ENCODE measurements at regions not wholly inside any gene's neighbourhood (a gene's known extent, or its start where the extent isn't known, plus 50 kb on each side); places are given as distances from the start of the nearest gene placed in this dataset.
"Not testable (repeated sequence)": the region's sequence is repeated elsewhere in the genome, so short reads cannot be mapped to it uniquely, and the experiment has no call there.

GRCh38 chr2:57677296-57677695 is 369.3 kb upstream of the VRK2 start:
- DNase-seq (ENCODE audit: low read depth in 2 of 2, low spot score in 1 of 2) = no peak

- DNase-seq (ENCODE audit: low read depth in 2 of 2, low spot score in 1 of 2) = no peak
These were observed 365.0 kb upstream of the VRK2 start for GRCh38 chr2:57681650-57682049.

- DNase-seq (ENCODE audit: low read depth in 2 of 2, low spot score in 1 of 2) = no peak
These were observed 361.6 kb upstream of the VRK2 start for GRCh38 chr2:57685032-57685431.

- no peak for DNase-seq (ENCODE audit: low read depth in 2 of 2, low spot score in 1 of 2)
These were observed 354.2 kb upstream of the VRK2 start for GRCh38 chr2:57692395-57692794.

- DNase-seq (ENCODE audit: low read depth in 2 of 2, low spot score in 1 of 2) = no peak
These were observed 353.4 kb upstream of the VRK2 start for GRCh38 chr2:57693177-57693576.

GRCh38 chr2:57693965-57694364 is 352.6 kb upstream of the VRK2 start:
- DNase-seq (ENCODE audit: low read depth in 2 of 2, low spot score in 1 of 2) = no peak

GRCh38 chr2:57696016-57696415 is 350.6 kb upstream of the VRK2 start:
- no peak for DNase-seq (ENCODE audit: low read depth in 2 of 2, low spot score in 1 of 2)

- DNase-seq (ENCODE audit: low read depth in 2 of 2, low spot score in 1 of 2) = no peak
These were observed 348.2 kb upstream of the VRK2 start for GRCh38 chr2:57698392-57698791.

- DNase-seq (ENCODE audit: low read depth in 2 of 2, low spot score in 1 of 2) = no peak
These were observed 347.6 kb upstream of the VRK2 start for GRCh38 chr2:57698935-57699449.

- no peak for DNase-seq (ENCODE audit: low read depth in 2 of 2, low spot score in 1 of 2)
These were observed 345.2 kb upstream of the VRK2 start for GRCh38 chr2:57701391-57701791.

GRCh38 chr2:57703407-57703806 is 343.2 kb upstream of the VRK2 start:
- DNase-seq (ENCODE audit: low read depth in 2 of 2, low spot score in 1 of 2) = no peak

- DNase-seq (ENCODE audit: low read depth in 2 of 2, low spot score in 1 of 2) = not testable (repeated sequence)
These were observed 338.8 kb upstream of the VRK2 start for GRCh38 chr2:57707794-57708193.

GRCh38 chr2:57711991-57712390 is 334.6 kb upstream of the VRK2 start:
- DNase-seq (ENCODE audit: low read depth in 2 of 2, low spot score in 1 of 2) = no peak

- DNase-seq (ENCODE audit: low read depth in 2 of 2, low spot score in 1 of 2) = no peak
These were observed 325.6 kb upstream of the VRK2 start for GRCh38 chr2:57720728-57721627.

GRCh38 chr2:57725337-57725947 is 321.2 kb upstream of the VRK2 start:
- DNase-seq (ENCODE audit: low read depth in 2 of 2, low spot score in 1 of 2) = no peak

- DNase-seq (ENCODE audit: low read depth in 2 of 2, low spot score in 1 of 2) = no peak
These were observed 320.3 kb upstream of the VRK2 start for GRCh38 chr2:57726294-57726693.

GRCh38 chr2:57728691-57729090 is 317.9 kb upstream of the VRK2 start:
- DNase-seq (ENCODE audit: low read depth in 2 of 2, low spot score in 1 of 2) = no peak

- no peak for DNase-seq (ENCODE audit: low read depth in 2 of 2, low spot score in 1 of 2)
These were observed 312.6 kb upstream of the VRK2 start for GRCh38 chr2:57733956-57734355.

- no peak for DNase-seq (ENCODE audit: low read depth in 2 of 2, low spot score in 1 of 2)
These were observed 305.7 kb upstream of the VRK2 start for GRCh38 chr2:57740891-57741290.

GRCh38 chr2:57753636-57754035 is 293.0 kb upstream of the VRK2 start:
- DNase-seq (ENCODE audit: low read depth in 2 of 2, low spot score in 1 of 2) = no peak

GRCh38 chr2:57758686-57759085 is 287.9 kb upstream of the VRK2 start:
- DNase-seq (ENCODE audit: low read depth in 2 of 2, low spot score in 1 of 2) = no peak

- no peak for DNase-seq (ENCODE audit: low read depth in 2 of 2, low spot score in 1 of 2)
These were observed 287.5 kb upstream of the VRK2 start for GRCh38 chr2:57759131-57759530.

Data from stimulated activated CD8-positive, alpha-beta memory T cell treated with anti-CD3 and anti-CD28 coated beads, Interleukin-4, amount 100 ng/mL, for 4 hours (primary cell).